Loucy (cell line): ENCODE measurements at regions not wholly inside any gene's neighbourhood (a gene's known extent, or its start where the extent isn't known, plus 50 kb on each side); places are given as distances from the start of the nearest gene placed in this dataset.

Experiments
- H2AFZ ChIP-seq: fragments of 200-600 bp; sonication (generic); 2 replicates; pipeline ENCODE4 v1.6.0; 2016; ENCODE audit warnings: antibody characterized with exemption, mild to moderate bottlenecking, low read length, moderate library complexity
- H3F3A ChIP-seq: fragments of 200-600 bp; 2 replicates; pipeline ENCODE4 v1.6.0; 2016; ENCODE audit warnings: antibody characterized with exemption, low read depth, mild to moderate bottlenecking
- H3K27me3 ChIP-seq: fragments of 200-600 bp; sonication (generic); 2 replicates; pipeline ENCODE4 v1.6.1; 2014; ENCODE audit warnings: low read length, mild to moderate bottlenecking; ENCODE audit not compliant: insufficient read depth, poor library complexity, severe bottlenecking
- H3K36me3 ChIP-seq: fragments of 200-600 bp; sonication (generic); 2 replicates; pipeline ENCODE4 v1.6.1; 2016; ENCODE audit warnings: low read length; ENCODE audit not compliant: insufficient read depth
- H3K4me1 ChIP-seq: fragments of 200-600 bp; sonication (generic); 2 replicates; pipeline ENCODE4 v1.5.1; 2014; ENCODE audit warnings: low read length, mild to moderate bottlenecking; ENCODE audit not compliant: insufficient read depth, poor library complexity, severe bottlenecking
- H3K4me2 ChIP-seq: fragments of 200-600 bp; sonication (generic); 2 replicates; pipeline ENCODE4 v1.6.0; 2014; ENCODE audit warnings: antibody characterized with exemption, low read length, low read depth, mild to moderate bottlenecking; ENCODE audit not compliant: poor library complexity, severe bottlenecking
- H3K4me3 ChIP-seq: fragments of 200-600 bp; sonication (generic); 2 replicates; pipeline ENCODE4 v1.5.1; 2014; ENCODE audit warnings: low read length, mild to moderate bottlenecking, mixed read lengths; ENCODE audit not compliant: poor library complexity, severe bottlenecking
- H3K79me2 ChIP-seq: fragments of 200-600 bp; sonication (generic); 2 replicates; pipeline ENCODE4 v1.6.1; 2014; ENCODE audit warnings: low read length; ENCODE audit not compliant: insufficient read depth
- H3K9ac ChIP-seq: fragments of 200-600 bp; sonication (generic); 2 replicates; pipeline ENCODE4 v1.6.0; 2014; ENCODE audit warnings: mild to moderate bottlenecking, low read depth, low read length, moderate library complexity; ENCODE audit not compliant: poor library complexity, severe bottlenecking
- H3K9me2 ChIP-seq: fragments of 200-600 bp; sonication (generic); replicated peaks from 2 replicates; pipeline ENCODE4 v1.6.1; 2016; ENCODE audit warnings: low read depth, low read length, mixed read lengths
- H3K9me3 ChIP-seq: fragments of 200-600 bp; sonication (generic); 2 replicates; pipeline ENCODE4 v1.6.1; 2014; ENCODE audit warnings: mild to moderate bottlenecking, antibody characterized with exemption, low read length, low read depth; ENCODE audit not compliant: insufficient read depth
- H4K20me1 ChIP-seq: fragments of 200-600 bp; sonication (generic); 2 replicates; pipeline ENCODE4 v1.6.0; 2014; ENCODE audit warnings: antibody characterized with exemption, low read length, mild to moderate bottlenecking; ENCODE audit not compliant: insufficient read depth, poor library complexity, severe bottlenecking
- EZH2phosphoT487 ChIP-seq: fragments of 200-600 bp; IDR thresholded peaks from 2 replicates; pipeline ENCODE4 v1.6.1; 2018; ENCODE audit warnings: antibody characterized with exemption, mild to moderate bottlenecking, moderate library complexity, borderline replicate concordance
- TF ChIP-seq, protein P1 (sequence below): fragments of 200-600 bp; sonication (generic); conservative IDR thresholded peaks from 2 replicates; pipeline ENCODE4 v1.5.1; 2014; ENCODE audit warnings: mild to moderate bottlenecking, antibody characterized with exemption, low read length

DNA sequence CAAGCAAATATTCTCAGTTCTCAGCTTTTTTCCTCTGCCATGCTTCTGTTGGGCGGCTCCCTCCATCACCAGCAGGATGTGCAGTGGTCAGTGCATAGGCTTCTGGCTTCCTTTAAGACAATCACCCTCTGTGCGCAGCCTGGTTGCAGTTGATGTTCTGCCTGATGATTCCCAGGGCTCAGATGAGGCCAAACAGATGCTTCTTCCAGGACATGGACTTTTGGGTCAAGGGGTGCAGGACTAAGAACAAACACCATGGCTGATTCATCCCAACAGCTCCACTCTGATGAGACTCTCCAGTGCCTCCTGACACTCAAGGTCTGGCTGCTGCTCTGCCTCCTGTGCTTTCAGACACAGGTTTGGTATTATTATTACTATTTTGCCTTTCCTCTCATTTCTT, 554.8 kb upstream of the CDH4 start:
- no peaks in the 10 kb centered on the region for H3K27me3 ChIP-seq
- H3K9me2 ChIP-seq, result no peaks in the 10 kb centered on the region
- no peaks in the 10 kb centered on the region for H4K20me1 ChIP-seq
- TF ChIP-seq EZH2phosphoT487, result no peak
- TF ChIP-seq, protein P1, sequence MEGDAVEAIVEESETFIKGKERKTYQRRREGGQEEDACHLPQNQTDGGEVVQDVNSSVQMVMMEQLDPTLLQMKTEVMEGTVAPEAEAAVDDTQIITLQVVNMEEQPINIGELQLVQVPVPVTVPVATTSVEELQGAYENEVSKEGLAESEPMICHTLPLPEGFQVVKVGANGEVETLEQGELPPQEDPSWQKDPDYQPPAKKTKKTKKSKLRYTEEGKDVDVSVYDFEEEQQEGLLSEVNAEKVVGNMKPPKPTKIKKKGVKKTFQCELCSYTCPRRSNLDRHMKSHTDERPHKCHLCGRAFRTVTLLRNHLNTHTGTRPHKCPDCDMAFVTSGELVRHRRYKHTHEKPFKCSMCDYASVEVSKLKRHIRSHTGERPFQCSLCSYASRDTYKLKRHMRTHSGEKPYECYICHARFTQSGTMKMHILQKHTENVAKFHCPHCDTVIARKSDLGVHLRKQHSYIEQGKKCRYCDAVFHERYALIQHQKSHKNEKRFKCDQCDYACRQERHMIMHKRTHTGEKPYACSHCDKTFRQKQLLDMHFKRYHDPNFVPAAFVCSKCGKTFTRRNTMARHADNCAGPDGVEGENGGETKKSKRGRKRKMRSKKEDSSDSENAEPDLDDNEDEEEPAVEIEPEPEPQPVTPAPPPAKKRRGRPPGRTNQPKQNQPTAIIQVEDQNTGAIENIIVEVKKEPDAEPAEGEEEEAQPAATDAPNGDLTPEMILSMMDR, result no peak
- H3F3A ChIP-seq, result no peaks in the 10 kb centered on the region
- no peaks in the 10 kb centered on the region for H3K4me1 ChIP-seq
- no peak overlapping the region for H3K4me3 ChIP-seq
- no peak overlapping the region for H3K4me2 ChIP-seq
- no peaks in the 10 kb centered on the region for H3K36me3 ChIP-seq
- H3K9me3 ChIP-seq, result no peaks in the 10 kb centered on the region
- H3K9ac ChIP-seq, result no peak overlapping the region
- no peaks in the 10 kb centered on the region for H3K79me2 ChIP-seq
- no peak overlapping the region for H2AFZ ChIP-seq

GRCh38 chr20:60700728-60701127, 551.3 kb upstream of the CDH4 start:
- H4K20me1 ChIP-seq, result no peaks in the 10 kb centered on the region
- no peaks in the 10 kb centered on the region for H3K4me1 ChIP-seq
- no peak overlapping the region for H2AFZ ChIP-seq
- no peaks in the 10 kb centered on the region for H3K9me2 ChIP-seq
- no peaks in the 10 kb centered on the region for H3K27me3 ChIP-seq
- no peaks in the 10 kb centered on the region for H3K36me3 ChIP-seq
- no peaks in the 10 kb centered on the region for H3F3A ChIP-seq
- no peak overlapping the region for H3K4me3 ChIP-seq
- H3K4me2 ChIP-seq, result no peak overlapping the region
- H3K79me2 ChIP-seq, result no peaks in the 10 kb centered on the region
- no peaks in the 10 kb centered on the region for H3K9me3 ChIP-seq
- no peak for TF ChIP-seq EZH2phosphoT487
- TF ChIP-seq, protein P1, result no peak
- H3K9ac ChIP-seq, result no peak overlapping the region

GRCh38 chr20:60704147-60704546, 547.9 kb upstream of the CDH4 start:
- TF ChIP-seq, protein P1, result no peak
- no peak for TF ChIP-seq EZH2phosphoT487
- Histone ChIP-seq H3K9me3 (no peaks in the 10 kb centered on the region; the same call in 1 of the 2 replicates), H3K4me3 (no peak overlapping the region), H3K79me2 (no peaks in the 10 kb centered on the region), H4K20me1 (no peaks in the 10 kb centered on the region), H3K4me1 (no peaks in the 10 kb centered on the region), H3K4me2 (no peak overlapping the region), H3K36me3 (no peaks in the 10 kb centered on the region), H3K9ac (no peak overlapping the region), H3K9me2 (no peaks in the 10 kb centered on the region), H3K27me3 (no peaks in the 10 kb centered on the region), H3F3A (no peaks in the 10 kb centered on the region), H2AFZ (no peak overlapping the region)
